T1000 (cell line): ENCODE measurements at regions not wholly inside any gene's neighbourhood (a gene's known extent, or its start where the extent isn't known, plus 50 kb on each side); places are given as distances from the start of the nearest gene placed in this dataset.

Experiments
- DNase-seq: peaks from one replicate; lab custom pipeline; 2025; ENCODE audit warnings: mixed read lengths; lab: John Stamatoyannopoulos, UW

DNA sequence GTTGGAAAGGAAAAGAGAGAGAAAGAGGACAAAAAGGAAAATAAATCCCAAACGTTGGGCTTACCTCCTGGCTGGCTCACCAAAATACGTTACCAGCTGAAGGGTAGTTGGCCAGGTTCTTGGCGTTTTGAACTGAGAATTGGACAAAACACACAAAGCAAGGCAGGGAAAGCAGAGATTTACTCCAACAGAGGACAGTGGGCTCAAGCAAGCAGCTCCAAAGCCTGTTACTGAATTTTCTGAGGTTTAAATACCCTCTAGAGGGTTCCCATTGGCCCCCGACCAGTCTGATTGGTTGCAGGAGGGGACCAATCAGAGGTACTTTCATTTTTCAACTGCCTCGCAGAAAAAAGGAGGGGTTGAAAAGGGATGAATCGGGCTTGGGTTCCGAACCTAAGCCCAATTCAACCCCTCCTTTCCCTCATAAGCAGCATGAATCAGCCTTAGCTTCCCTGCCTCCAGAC, 55.6 kb upstream of the ALOX12 start:
- peak; percentile 36 for DNase-seq

- DNase-seq = no peak
Observed at GRCh38 chr17:6941989-6942388, 53.9 kb upstream of the ALOX12 start.

DNA sequence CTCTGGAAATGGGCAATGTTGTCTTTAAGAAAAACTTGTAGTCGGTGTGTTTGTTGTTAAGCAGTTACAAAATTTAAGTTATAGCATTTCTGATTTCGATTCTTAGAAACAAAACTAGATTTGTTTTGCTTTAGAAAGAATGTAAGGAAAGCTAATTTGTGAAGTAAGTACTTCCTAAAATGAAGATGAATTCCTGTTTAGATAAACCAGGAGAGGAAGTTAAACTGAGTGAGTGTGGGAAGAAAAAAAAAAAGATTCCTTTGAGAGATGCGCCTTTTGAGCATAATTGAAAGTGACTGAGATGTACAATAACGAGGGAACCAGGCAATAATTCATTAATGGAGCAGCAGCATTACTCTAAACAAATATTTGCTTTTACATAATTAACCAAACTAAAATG, 52.4 kb upstream of the ALOX12 start:
- DNase-seq = no peak
